ENCODE measurements at regions not wholly inside any gene's neighbourhood (a gene's known extent, or its start where the extent isn't known, plus 50 kb on each side); places are given as distances from the start of the nearest gene placed in this dataset.

DNA sequence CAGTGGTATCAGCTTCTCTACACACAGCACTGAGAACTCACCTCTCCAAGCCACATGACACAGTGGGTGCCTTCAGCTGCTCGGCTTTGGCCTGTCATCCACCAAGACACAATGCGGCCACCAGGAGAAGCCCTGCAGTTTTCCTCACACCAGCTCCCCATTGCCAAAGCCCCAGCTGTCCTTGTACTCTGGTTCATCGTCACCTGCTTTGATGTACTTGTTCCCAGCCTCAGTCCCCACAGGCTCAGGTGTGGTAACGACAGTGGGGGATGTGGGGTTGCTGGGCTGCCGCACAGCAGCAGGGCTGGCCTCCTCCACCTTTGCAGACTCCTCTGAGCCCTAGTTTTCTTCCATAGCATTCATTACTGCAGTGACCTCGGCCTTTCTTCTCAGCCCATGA is 387.3 kb downstream of the MEIS1 start:
- TF ChIP-seq MTA3 (IDR thresholded peaks at IDR 0.05; ENCODE audit: borderline replicate concordance, low read length) (no peak), POLR2AphosphoS2 (IDR thresholded peaks at IDR 0.05; ENCODE audit: low read depth, low read length) (no peak), POLR2AphosphoS5 (IDR thresholded peaks at IDR 0.05; ENCODE audit: low read length) (no peak), SIN3A (IDR thresholded peaks at IDR 0.05; ENCODE audit: low read depth, low read length) (no peak), YY1 (IDR thresholded peaks at IDR 0.05; ENCODE audit: low read depth, low read length) (no peak), POLR2A (IDR thresholded peaks at IDR 0.05; ENCODE audit: low read depth, low read length) (no peak), EZH2 (IDR thresholded peaks at IDR 0.05; ENCODE audit: borderline replicate concordance, control insufficient read depth, low read depth, low read length) (no peak), ZNF24 (IDR thresholded peaks at IDR 0.05) (no peak), STAT1 (conservative IDR thresholded peaks at IDR 0.05) (no peak), ASH2L (IDR thresholded peaks at IDR 0.05; ENCODE audit: borderline replicate concordance, low read depth) (no peak)
- TF ChIP-seq, protein P1, sequence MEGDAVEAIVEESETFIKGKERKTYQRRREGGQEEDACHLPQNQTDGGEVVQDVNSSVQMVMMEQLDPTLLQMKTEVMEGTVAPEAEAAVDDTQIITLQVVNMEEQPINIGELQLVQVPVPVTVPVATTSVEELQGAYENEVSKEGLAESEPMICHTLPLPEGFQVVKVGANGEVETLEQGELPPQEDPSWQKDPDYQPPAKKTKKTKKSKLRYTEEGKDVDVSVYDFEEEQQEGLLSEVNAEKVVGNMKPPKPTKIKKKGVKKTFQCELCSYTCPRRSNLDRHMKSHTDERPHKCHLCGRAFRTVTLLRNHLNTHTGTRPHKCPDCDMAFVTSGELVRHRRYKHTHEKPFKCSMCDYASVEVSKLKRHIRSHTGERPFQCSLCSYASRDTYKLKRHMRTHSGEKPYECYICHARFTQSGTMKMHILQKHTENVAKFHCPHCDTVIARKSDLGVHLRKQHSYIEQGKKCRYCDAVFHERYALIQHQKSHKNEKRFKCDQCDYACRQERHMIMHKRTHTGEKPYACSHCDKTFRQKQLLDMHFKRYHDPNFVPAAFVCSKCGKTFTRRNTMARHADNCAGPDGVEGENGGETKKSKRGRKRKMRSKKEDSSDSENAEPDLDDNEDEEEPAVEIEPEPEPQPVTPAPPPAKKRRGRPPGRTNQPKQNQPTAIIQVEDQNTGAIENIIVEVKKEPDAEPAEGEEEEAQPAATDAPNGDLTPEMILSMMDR (IDR thresholded peaks at IDR 0.05 in 2 of 3, conservative IDR thresholded peaks at IDR 0.05 in 1 of 3; ENCODE audit: control insufficient read depth in 2 of 3, extremely low read depth in 1 of 3, insufficient read depth in 1 of 3, low read depth in 3 of 3, low read length in 3 of 3), result no peak
- TF ChIP-seq, protein P2, sequence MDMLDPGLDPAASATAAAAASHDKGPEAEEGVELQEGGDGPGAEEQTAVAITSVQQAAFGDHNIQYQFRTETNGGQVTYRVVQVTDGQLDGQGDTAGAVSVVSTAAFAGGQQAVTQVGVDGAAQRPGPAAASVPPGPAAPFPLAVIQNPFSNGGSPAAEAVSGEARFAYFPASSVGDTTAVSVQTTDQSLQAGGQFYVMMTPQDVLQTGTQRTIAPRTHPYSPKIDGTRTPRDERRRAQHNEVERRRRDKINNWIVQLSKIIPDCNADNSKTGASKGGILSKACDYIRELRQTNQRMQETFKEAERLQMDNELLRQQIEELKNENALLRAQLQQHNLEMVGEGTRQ (IDR thresholded peaks at IDR 0.05; ENCODE audit: borderline replicate concordance, low read depth, low read length), result no peak
- TF ChIP-seq, protein P3, sequence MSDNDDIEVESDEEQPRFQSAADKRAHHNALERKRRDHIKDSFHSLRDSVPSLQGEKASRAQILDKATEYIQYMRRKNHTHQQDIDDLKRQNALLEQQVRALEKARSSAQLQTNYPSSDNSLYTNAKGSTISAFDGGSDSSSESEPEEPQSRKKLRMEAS (IDR thresholded peaks at IDR 0.05; ENCODE audit: low read depth, low read length), result no peak

Measured in GM12878 (cell line).